ENCODE measurements at regions not wholly inside any gene's neighbourhood (a gene's known extent, or its start where the extent isn't known, plus 50 kb on each side); places are given as distances from the start of the nearest gene placed in this dataset.

DNA sequence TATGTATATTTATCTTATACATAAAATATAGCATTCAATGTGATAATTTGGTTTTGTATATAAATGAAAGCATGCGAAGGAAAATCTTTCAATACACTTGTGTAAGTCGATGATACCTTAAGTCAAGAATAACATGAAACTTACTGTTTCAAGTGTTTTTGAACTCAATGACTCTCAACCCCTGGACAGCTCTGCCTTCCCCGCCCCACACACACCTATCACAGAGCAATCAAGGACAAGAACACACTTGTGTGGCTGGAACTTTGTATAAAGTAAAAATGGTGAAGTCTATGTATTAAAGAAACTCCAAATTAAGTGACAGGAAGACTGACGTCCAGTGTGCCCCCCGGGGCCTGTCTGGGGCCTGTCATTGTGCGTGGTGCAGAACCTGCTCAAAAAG lies 478.6 kb upstream of the AKR1E2 start:
- DNase-seq = no peak
- CTCF ChIA-PET = interaction anchor here (0.6 kb wide), 1 partner anchor 57 kb away, joined by 5 read pairs; no protein-coding TSS in a partner anchor
- H3K27ac Mint-ChIP-seq (ENCODE audit: unreplicated experiment) = no peak overlapping the region
- no peaks in the 10 kb centered on the region for H3K9me3 Mint-ChIP-seq (ENCODE audit: low read depth, unreplicated experiment)
- intact Hi-C loops (cut with micrococcal nuclease; ENCODE audit: unreplicated experiment) = no loop called here
- BruUV-seq (replicated peaks) = no TSS peak
- H3K36me3 Mint-ChIP-seq (ENCODE audit: insufficient read depth, unreplicated experiment) = no peaks in the 10 kb centered on the region
- H3K4me3 Mint-ChIP-seq (ENCODE audit: low read depth, unreplicated experiment) = no peak overlapping the region
- TF ChIP-seq, protein P1, sequence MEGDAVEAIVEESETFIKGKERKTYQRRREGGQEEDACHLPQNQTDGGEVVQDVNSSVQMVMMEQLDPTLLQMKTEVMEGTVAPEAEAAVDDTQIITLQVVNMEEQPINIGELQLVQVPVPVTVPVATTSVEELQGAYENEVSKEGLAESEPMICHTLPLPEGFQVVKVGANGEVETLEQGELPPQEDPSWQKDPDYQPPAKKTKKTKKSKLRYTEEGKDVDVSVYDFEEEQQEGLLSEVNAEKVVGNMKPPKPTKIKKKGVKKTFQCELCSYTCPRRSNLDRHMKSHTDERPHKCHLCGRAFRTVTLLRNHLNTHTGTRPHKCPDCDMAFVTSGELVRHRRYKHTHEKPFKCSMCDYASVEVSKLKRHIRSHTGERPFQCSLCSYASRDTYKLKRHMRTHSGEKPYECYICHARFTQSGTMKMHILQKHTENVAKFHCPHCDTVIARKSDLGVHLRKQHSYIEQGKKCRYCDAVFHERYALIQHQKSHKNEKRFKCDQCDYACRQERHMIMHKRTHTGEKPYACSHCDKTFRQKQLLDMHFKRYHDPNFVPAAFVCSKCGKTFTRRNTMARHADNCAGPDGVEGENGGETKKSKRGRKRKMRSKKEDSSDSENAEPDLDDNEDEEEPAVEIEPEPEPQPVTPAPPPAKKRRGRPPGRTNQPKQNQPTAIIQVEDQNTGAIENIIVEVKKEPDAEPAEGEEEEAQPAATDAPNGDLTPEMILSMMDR (IDR thresholded peaks at IDR 0.05; ENCODE audit: unreplicated experiment) = no peak
- no peaks in the 10 kb centered on the region for H3K27me3 Mint-ChIP-seq (ENCODE audit: unreplicated experiment)
- peaks cover 31% of the 10 kb centered on the region for H3K4me1 Mint-ChIP-seq (ENCODE audit: low read depth, unreplicated experiment)

DNA sequence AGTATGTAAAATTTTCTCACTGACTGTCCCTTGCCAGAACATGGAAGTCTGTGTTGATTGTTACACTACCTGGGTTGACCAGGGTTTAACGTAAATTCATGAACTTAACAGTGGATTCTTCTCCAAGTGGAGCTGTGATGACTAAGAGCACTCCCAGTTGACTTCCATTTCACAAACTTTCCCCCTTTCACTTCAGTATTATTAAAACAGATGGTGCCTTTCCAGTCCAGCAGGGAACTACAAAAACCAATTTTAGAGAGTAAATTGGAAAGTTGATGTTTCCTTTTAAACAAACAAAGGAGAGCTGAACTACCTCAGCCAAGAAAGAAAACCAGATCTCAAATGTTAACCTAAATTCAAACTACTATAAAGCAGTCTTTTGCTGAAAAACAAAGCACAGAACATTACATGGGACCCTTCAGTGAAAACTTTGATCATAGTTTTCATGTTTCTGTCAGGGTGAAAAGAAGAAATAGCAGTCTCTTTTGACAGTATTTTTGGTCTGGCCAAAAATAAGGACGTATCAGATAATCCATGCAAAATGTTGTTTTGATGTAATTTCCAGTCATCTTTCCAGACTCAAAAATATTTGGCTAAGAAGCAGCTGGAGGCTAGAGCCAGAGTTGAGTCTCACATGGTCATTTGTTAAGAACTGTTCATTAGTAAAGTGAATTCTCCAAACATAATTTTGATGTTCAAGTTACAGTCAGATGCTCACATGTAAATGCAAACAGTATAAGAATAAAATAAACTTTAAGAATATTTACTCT lies 479.9 kb upstream of the AKR1E2 start:
- no peaks in the 10 kb centered on the region for H3K36me3 Mint-ChIP-seq (ENCODE audit: insufficient read depth, unreplicated experiment)
- H3K9me3 Mint-ChIP-seq (ENCODE audit: low read depth, unreplicated experiment) = peaks cover 2% of the 10 kb centered on the region
- H3K27ac Mint-ChIP-seq (ENCODE audit: unreplicated experiment) = no peak overlapping the region

DNA sequence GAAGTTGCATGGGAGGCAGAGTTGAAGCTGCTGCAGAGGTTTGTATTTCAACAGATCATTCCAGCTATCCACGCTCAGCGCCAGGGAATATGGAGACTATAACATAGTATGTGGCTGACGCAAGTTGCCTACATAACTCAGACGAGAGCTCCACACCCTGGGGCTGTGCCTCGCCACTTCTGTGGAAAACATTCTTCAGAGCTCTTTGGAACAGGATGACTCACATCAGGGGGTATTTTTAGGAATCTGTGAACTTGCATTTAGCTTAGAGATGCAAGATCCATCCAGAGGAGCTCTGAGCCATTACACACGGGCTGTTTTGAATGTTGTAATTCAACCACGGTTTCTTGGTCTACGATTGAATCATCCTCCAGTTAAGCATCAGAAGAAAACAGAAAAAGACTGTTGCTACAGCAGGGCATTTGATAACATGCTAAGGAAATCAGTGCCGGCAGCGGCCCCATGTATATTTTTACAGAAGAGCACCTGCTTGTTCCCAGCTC lies 481.5 kb upstream of the AKR1E2 start:
- CTCF ChIA-PET = interaction anchor here (0.7 kb wide), 1 partner anchor 9 kb away, joined by 3 read pairs; no protein-coding TSS in a partner anchor
- Mint-ChIP-seq H3K27ac (ENCODE audit: unreplicated experiment) (peak overlapping the region; percentile 96), H3K4me3 (ENCODE audit: low read depth, unreplicated experiment) (peak overlapping the region; percentile 54), H3K9me3 (ENCODE audit: low read depth, unreplicated experiment) (peaks cover 2% of the 10 kb centered on the region), H3K36me3 (ENCODE audit: insufficient read depth, unreplicated experiment) (no peaks in the 10 kb centered on the region), H3K4me1 (ENCODE audit: low read depth, unreplicated experiment) (peaks cover 19% of the 10 kb centered on the region), H3K27me3 (ENCODE audit: unreplicated experiment) (no peaks in the 10 kb centered on the region)
- no TSS peak for BruUV-seq (replicated peaks)
- peak; percentile 51 for DNase-seq
- intact Hi-C loops (cut with micrococcal nuclease; ENCODE audit: unreplicated experiment) = loop anchor here (1.0 kb wide), 1 partner anchor 42 kb away; no protein-coding TSS in a partner anchor
- TF ChIP-seq, protein P1 (IDR thresholded peaks at IDR 0.05; ENCODE audit: unreplicated experiment) = no peak

More for the DNA sequence above, 479.9 kb upstream of the AKR1E2 start:
- Mint-ChIP-seq H3K4me1 (ENCODE audit: low read depth, unreplicated experiment) (peaks cover 19% of the 10 kb centered on the region), H3K27me3 (ENCODE audit: unreplicated experiment) (no peaks in the 10 kb centered on the region), H3K4me3 (ENCODE audit: low read depth, unreplicated experiment) (no peak overlapping the region)
- no TSS peak for BruUV-seq (replicated peaks)
- CTCF ChIA-PET = interaction anchor here (0.7 kb wide), 1 partner anchor 61 kb away, joined by 3 read pairs; no protein-coding TSS in a partner anchor
- no peak for DNase-seq
- intact Hi-C loops (cut with micrococcal nuclease; ENCODE audit: unreplicated experiment) = no loop called here
- TF ChIP-seq, protein P1 (IDR thresholded peaks at IDR 0.05; ENCODE audit: unreplicated experiment) = no peak

DNA sequence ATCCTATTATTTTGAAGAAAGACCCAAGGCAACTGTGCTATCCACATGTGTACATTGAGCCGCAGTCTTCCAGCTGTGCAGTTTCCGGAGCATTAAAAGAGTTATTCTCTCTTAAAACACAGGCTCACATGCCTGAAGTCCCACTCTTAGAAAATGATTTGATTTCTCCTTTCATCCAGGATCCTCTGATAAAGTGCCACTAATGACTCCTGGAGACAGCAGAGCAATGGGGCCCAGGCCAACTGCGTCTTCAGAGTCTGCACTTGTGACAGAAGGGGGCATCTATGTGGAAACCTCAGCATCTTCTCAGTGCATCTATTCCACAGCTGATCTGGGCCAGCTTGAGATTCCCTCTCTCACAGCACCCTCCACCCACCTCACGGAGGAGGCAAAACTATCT lies 482.1 kb upstream of the AKR1E2 start:
- no peak for DNase-seq
- H3K4me1 Mint-ChIP-seq (ENCODE audit: low read depth, unreplicated experiment) = peaks cover 19% of the 10 kb centered on the region
- intact Hi-C loops (cut with micrococcal nuclease; ENCODE audit: unreplicated experiment) = loop anchor here (1.0 kb wide), 1 partner anchor 42 kb away; no protein-coding TSS in a partner anchor
- H3K4me3 Mint-ChIP-seq (ENCODE audit: low read depth, unreplicated experiment) = no peak overlapping the region
- CTCF ChIA-PET = no interaction called here
- H3K36me3 Mint-ChIP-seq (ENCODE audit: insufficient read depth, unreplicated experiment) = no peaks in the 10 kb centered on the region
- peaks cover 2% of the 10 kb centered on the region for H3K9me3 Mint-ChIP-seq (ENCODE audit: low read depth, unreplicated experiment)
- no peaks in the 10 kb centered on the region for H3K27me3 Mint-ChIP-seq (ENCODE audit: unreplicated experiment)
- BruUV-seq (replicated peaks) = no TSS peak
- peak overlapping the region; percentile 96 for H3K27ac Mint-ChIP-seq (ENCODE audit: unreplicated experiment)
- TF ChIP-seq, protein P1 (IDR thresholded peaks at IDR 0.05; ENCODE audit: unreplicated experiment) = no peak

All from Calu3 (cell line).